GM23248 (cell line): ENCODE measurements at regions not wholly inside any gene's neighbourhood (a gene's known extent, or its start where the extent isn't known, plus 50 kb on each side); places are given as distances from the start of the nearest gene placed in this dataset.

Experiments
- EZH2 ChIP-seq: fragments of 200-600 bp; sonication (generic); IDR thresholded peaks from 2 replicates; pipeline ENCODE4 v1.6.1; 2018; ENCODE audit warnings: antibody characterized with exemption, mild to moderate bottlenecking; ENCODE audit not compliant: insufficient read depth, poor library complexity, severe bottlenecking
- EZH2phosphoT487 ChIP-seq: fragments of 200-600 bp; sonication (generic); IDR thresholded peaks from 2 replicates; pipeline ENCODE4 v1.6.1; 2018; ENCODE audit warnings: antibody characterized with exemption, moderate library complexity, mild to moderate bottlenecking, low read depth; ENCODE audit not compliant: insufficient read depth

DNA sequence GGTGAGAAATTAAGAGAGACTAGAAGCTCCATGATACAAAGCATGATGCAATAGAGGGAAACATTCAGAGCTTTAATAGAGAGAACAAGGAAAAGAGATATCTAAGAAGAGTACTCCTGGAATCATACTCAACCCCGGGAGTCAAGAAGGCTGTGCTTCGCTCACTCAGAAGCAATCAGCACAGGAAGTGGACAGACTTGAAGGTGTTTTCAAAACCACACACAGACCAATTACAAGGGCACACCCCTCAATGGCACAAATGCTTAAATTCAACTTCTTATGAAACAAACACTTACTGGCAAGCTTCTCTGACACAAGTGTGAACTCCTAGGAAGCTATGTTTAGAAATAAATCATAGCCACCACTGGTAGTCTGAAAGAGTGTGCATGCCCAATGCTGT lies 462.3 kb downstream of the GABRG2 start:
- TF ChIP-seq EZH2 (no peak), EZH2phosphoT487 (no peak)
